Endothelial cell of umbilical vein (primary cell): ENCODE measurements at regions not wholly inside any gene's neighbourhood (a gene's known extent, or its start where the extent isn't known, plus 50 kb on each side); places are given as distances from the start of the nearest gene placed in this dataset.

Source experiments
- BruUV-seq: library from RNA; stranded (reverse); fragments of 400-500 nt; replicated peaks from 2 replicates; lab custom pipeline; 2021; lab: Mats Ljungman, UMichigan
- CTCF ChIA-PET: fragments of 300-600, 350-600 bp; sonication (Branson Sonifier 250); formaldehyde crosslinking; loops from one replicate; lab custom pipeline; 2021; ENCODE audit warnings: antibody characterized with exemption, inconsistent platforms; lab: Charles Lee
- POLR2A ChIA-PET: fragments of 300-600, 350-600 bp; sonication (Branson Sonifier 250); formaldehyde crosslinking; loops from one replicate; lab custom pipeline; 2021; ENCODE audit warnings: antibody characterized with exemption, inconsistent platforms; lab: Charles Lee
- DNase-seq: peaks from one replicate; pipeline ENCODE4 v3.0.0-alpha.2; 2011; ENCODE audit warnings: low read depth, low spot score
- FAIRE-seq: peaks from 2 replicates; lab custom pipeline; 2011; peaks lifted over from hg19 to GRCh38; lab: Jason Lieb, UNC
- H2AFZ ChIP-seq: 2 replicates; pipeline ENCODE4 v1.6.0; 2012; ENCODE audit warnings: low read depth, low read length, control low read depth, inconsistent platforms
- H3K27ac ChIP-seq: 2 replicates; pipeline ENCODE4 v1.5.1; 2011; ENCODE audit warnings: low read depth, mild to moderate bottlenecking, control low read depth, low read length, moderate library complexity; ENCODE audit not compliant: insufficient read depth
- H3K27me3 ChIP-seq, 2 experiments: 2 replicates each; pipeline versions ENCODE4 v1.6.0 to v1.6.1; 2011; ENCODE audit warnings: low read length in 2 of 2, mixed read lengths in 1 of 2; ENCODE audit not compliant: control insufficient read depth in 2 of 2, insufficient read depth in 2 of 2
- H3K36me3 ChIP-seq, 2 experiments: 2 replicates in 1 of 2; 3 replicates in 1 of 2; pipeline ENCODE4 v1.5.1; 2011; ENCODE audit warnings: low read length in 2 of 2, mild to moderate bottlenecking in 1 of 2, moderate library complexity in 1 of 2; ENCODE audit not compliant: control insufficient read depth in 2 of 2, insufficient read depth in 2 of 2; ENCODE audit errors: extremely low read depth in 1 of 2
- H3K4me1 ChIP-seq: 3 replicates; pipeline ENCODE4 v1.5.1; 2011; ENCODE audit warnings: mild to moderate bottlenecking, low read length; ENCODE audit not compliant: control insufficient read depth, insufficient read depth; ENCODE audit errors: extremely low read depth
- H3K4me2 ChIP-seq: 2 replicates; pipeline ENCODE4 v1.6.1; 2011; ENCODE audit warnings: low read length, control low read depth, mixed read lengths; ENCODE audit not compliant: insufficient read depth
- H3K4me3 ChIP-seq, 3 experiments: fragments of 200-600 bp in 1 of 3; sonication (generic), shearing (Covaris generic) in 1 of 3; replicated peaks in 1 of 3; 2 replicates each; pipeline ENCODE4 v1.5.1; 2011 to 2016; ENCODE audit warnings: control low read depth in 3 of 3, low read length in 3 of 3, mild to moderate bottlenecking in 2 of 3, inconsistent platforms in 1 of 3, low read depth in 1 of 3, moderate library complexity in 1 of 3; ENCODE audit not compliant: insufficient read depth in 1 of 3
- H3K79me2 ChIP-seq: 2 replicates; pipeline ENCODE4 v1.6.0; 2012; ENCODE audit warnings: low read length, inconsistent platforms; ENCODE audit not compliant: control insufficient read depth, insufficient read depth
- H3K9ac ChIP-seq: replicated peaks from 2 replicates; pipeline ENCODE3; 2011; ENCODE audit warnings: low read length, control low read depth; ENCODE audit not compliant: insufficient read depth; ENCODE audit errors: extremely low read depth
- H3K9me1 ChIP-seq: replicated peaks from 3 replicates; pipeline ENCODE4 v1.6.0; 2011; ENCODE audit warnings: mild to moderate bottlenecking, low read length; ENCODE audit not compliant: control insufficient read depth, insufficient read depth; ENCODE audit errors: extremely low read depth
- H3K9me3 ChIP-seq: replicated peaks from 2 replicates; pipeline ENCODE4 v1.5.1; 2012; ENCODE audit warnings: low read length, inconsistent platforms; ENCODE audit not compliant: control insufficient read depth, insufficient read depth
- H4K20me1 ChIP-seq: replicated peaks from 2 replicates; pipeline ENCODE3; 2011; ENCODE audit warnings: mild to moderate bottlenecking, low read length; ENCODE audit not compliant: control insufficient read depth, insufficient read depth; ENCODE audit errors: extremely low read depth
- CTCF ChIP-seq, 2 donors: IDR thresholded peaks; 1 replicate in 1 of 2; 2 replicates in 1 of 2; pipeline ENCODE4 v1.5.1; 2011; ENCODE audit warnings: low read length in 2 of 2, mild to moderate bottlenecking in 2 of 2, moderate library complexity in 2 of 2, control low read depth in 1 of 2, inconsistent platforms in 1 of 2, low read depth in 1 of 2; ENCODE audit not compliant: insufficient read depth in 1 of 2; ENCODE audit errors: extremely low read depth in 1 of 2
- EZH2 ChIP-seq: IDR thresholded peaks from 2 replicates; pipeline ENCODE4 v1.6.1; 2012; ENCODE audit warnings: borderline replicate concordance, low read depth, mild to moderate bottlenecking, moderate library complexity, low read length, inconsistent platforms; ENCODE audit not compliant: severe bottlenecking
- FOS ChIP-seq: IDR thresholded peaks from 2 replicates; pipeline ENCODE4 v1.6.1; 2011; ENCODE audit warnings: mild to moderate bottlenecking, low read length, moderate library complexity, borderline replicate concordance; ENCODE audit not compliant: insufficient read depth
- GATA2 ChIP-seq: IDR thresholded peaks from 2 replicates; pipeline ENCODE4 v1.7.0; 2011; ENCODE audit warnings: low read depth, mild to moderate bottlenecking, moderate library complexity, mixed read lengths, low read length; ENCODE audit not compliant: insufficient read length, insufficient read depth
- JUN ChIP-seq: IDR thresholded peaks from 2 replicates; pipeline ENCODE4 v1.6.1; 2011; ENCODE audit warnings: borderline replicate concordance, low read depth; ENCODE audit not compliant: insufficient read length, insufficient read depth
- MAX ChIP-seq: IDR thresholded peaks from 2 replicates; pipeline ENCODE4 v1.6.1; 2011; ENCODE audit not compliant: insufficient read depth, insufficient read length
- MYC ChIP-seq: IDR thresholded peaks from one replicate; pipeline ENCODE4 v1.6.1; 2011; ENCODE audit warnings: mild to moderate bottlenecking, low read depth, low read length
- POLR2A ChIP-seq: IDR thresholded peaks from 2 replicates; pipeline ENCODE4 v1.6.1; 2012; ENCODE audit warnings: low read depth, mild to moderate bottlenecking, control low read depth, low read length
- POLR2AphosphoS5 ChIP-seq: IDR thresholded peaks from 2 replicates; pipeline ENCODE4 v1.6.1; 2012; ENCODE audit warnings: low read depth, mild to moderate bottlenecking, control low read depth, low read length, moderate library complexity; ENCODE audit not compliant: insufficient read depth
- dilution Hi-C: fragments of 300-500 bp; cut with MboI; formaldehyde crosslinking; loops from one replicate; pipeline ENCODE4 v1.15.0; 2019; ENCODE audit warnings: low sequenced_read_pairs; ENCODE audit not compliant: extremely low pct_ligation_motif_present
- intact Hi-C: fragments of 100-400 bp; cut with micrococcal nuclease; formaldehyde crosslinking; loops from one replicate; pipeline ENCODE4 v1.10.0; 2022

GRCh38 chr4:151472711-151473110, 63.7 kb downstream of the FHIP1A start:
- CTCF ChIA-PET = interaction anchor here (0.6 to 1.0 kb wide), 2 partner anchors 16 to 21 kb away, joined by 3 read pairs; no protein-coding TSS in a partner anchor
- dilution Hi-C loops = no loop called here
- intact Hi-C loops = no loop called here

More at GRCh38 chr4:151472711-151473110, 63.7 kb downstream of the FHIP1A start:
- no peaks in the 10 kb centered on the region for H3K4me1 ChIP-seq
- TF ChIP-seq MAX (no peak), MYC (no peak), FOS (no peak), POLR2A (no peak), EZH2 (no peak), GATA2 (no peak), CTCF (IDR thresholded peaks at IDR 0.05; ENCODE audit: extremely low read depth in 1 of 2, insufficient read depth in 1 of 2, low read depth in 1 of 2, low read length in 2 of 2) (no peak), POLR2AphosphoS5 (no peak), JUN (no peak)
- no peaks in the 10 kb centered on the region for H4K20me1 ChIP-seq
- H3K9me1 ChIP-seq = no peaks in the 10 kb centered on the region
- no peaks in the 10 kb centered on the region for H3K79me2 ChIP-seq
- H3K27me3 ChIP-seq = peaks cover 2 to 13% of the 10 kb centered on the region in 2 experiments
- no peak overlapping the region for H3K4me3 ChIP-seq
- H3K9me3 ChIP-seq = no peaks in the 10 kb centered on the region
- H3K27ac ChIP-seq = no peak overlapping the region
- H3K9ac ChIP-seq = no peak overlapping the region
- H3K36me3 ChIP-seq = no peaks in the 10 kb centered on the region
- DNase-seq = no peak
- POLR2A ChIA-PET = no interaction called here
- no TSS peak for BruUV-seq
- H2AFZ ChIP-seq = no peak overlapping the region
- FAIRE-seq = no peak
- no peak overlapping the region for H3K4me2 ChIP-seq
